ENCODE measurements at regions not wholly inside any gene's neighbourhood (a gene's known extent, or its start where the extent isn't known, plus 50 kb on each side); places are given as distances from the start of the nearest gene placed in this dataset.

- TF ChIP-seq CTCF (IDR thresholded peaks at IDR 0.05), result no peak
- no peak for TF ChIP-seq POLR2A (IDR thresholded peaks at IDR 0.05)
Measured at GRCh38 chr4:165788686-165789463, 84.2 kb upstream of the TLL1 start.

All from Peyer's patch (tissue), 4 donors.